Jurkat, Clone E6-1 (cell line): ENCODE measurements at regions not wholly inside any gene's neighbourhood (a gene's known extent, or its start where the extent isn't known, plus 50 kb on each side); places are given as distances from the start of the nearest gene placed in this dataset.

Experiments
- DNase-seq: peaks from one replicate; pipeline ENCODE4 v3.0.0-alpha.2; 2011; ENCODE audit warnings: low read depth, low spot score
- H3K4me3 ChIP-seq: 2 replicates; pipeline ENCODE4 v1.5.1; 2011; ENCODE audit warnings: mild to moderate bottlenecking, low read length, control low read depth, moderate library complexity

- H3K4me3 ChIP-seq = no peak overlapping the region
- DNase-seq = no peak
Observed at GRCh38 chr4:187312299-187312698, 588.6 kb upstream of the FAT1 start.

GRCh38 chr4:187317799-187318198 lies 594.1 kb upstream of the FAT1 start:
- no peak for DNase-seq

GRCh38 chr4:187321711-187322110 lies 598.1 kb upstream of the FAT1 start:
- no peak for DNase-seq
- no peak overlapping the region for H3K4me3 ChIP-seq

More at GRCh38 chr4:187317799-187318198, 594.1 kb upstream of the FAT1 start:
- H3K4me3 ChIP-seq = no peak overlapping the region

DNA sequence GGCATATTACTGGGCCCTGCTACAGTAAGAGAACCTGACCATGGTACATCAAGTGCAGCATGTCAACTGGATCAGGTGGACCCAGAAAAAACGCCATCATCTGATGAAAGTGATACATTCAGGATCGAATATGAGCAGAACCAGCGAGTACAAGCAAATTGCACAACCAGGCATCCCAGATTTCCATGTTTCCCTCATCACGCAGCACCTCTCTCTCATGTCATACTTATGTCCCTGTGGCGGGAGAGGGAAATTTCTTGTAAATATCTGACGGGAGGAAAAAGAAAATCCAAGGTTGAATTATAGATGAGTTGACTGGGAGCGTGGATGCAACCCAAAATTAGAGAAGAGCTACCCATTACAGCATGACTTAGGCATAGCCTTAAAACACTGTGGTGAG lies 608.5 kb upstream of the FAT1 start:
- DNase-seq = no peak
- H3K4me3 ChIP-seq = no peak overlapping the region

DNA sequence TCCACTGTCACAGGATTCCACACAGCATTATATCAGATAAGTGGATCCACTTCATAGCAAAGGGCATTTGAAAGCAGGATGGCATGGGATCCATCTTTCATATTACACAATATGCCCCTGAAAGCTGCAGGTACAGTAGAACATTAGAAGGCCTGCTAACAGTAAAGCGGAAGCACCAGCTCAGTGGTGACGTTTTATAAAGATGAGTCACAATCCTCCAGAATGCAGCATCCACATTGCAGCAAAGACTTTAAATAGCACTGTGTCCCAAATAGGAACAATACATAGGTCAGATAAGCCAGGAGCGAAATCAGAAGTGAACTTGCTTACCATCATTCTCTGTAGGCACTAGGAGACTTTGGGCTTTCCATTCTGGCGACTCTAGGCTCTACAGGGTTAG lies 609.5 kb upstream of the FAT1 start:
- DNase-seq = no peak
- H3K4me3 ChIP-seq = no peak overlapping the region

DNA sequence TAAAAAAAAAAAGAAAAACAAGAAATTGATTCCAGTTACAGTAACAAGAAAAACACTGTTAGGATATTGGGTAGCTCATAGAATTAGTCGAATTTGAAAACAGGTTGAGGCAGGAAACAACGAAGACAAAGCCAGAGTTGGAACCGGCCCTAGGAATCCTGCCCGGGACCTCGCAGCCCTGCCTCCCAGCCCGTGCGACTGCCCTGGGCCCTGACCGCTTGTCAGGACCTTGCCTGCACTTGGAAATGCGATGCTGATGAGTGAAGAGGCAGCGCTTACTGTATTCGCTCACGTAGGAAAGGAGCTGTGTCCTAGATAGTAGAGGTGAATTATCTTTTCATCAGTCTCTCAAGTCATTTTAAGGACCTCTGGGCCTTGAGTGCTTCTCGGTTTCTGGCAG lies 611.7 kb upstream of the FAT1 start:
- DNase-seq = no peak
- H3K4me3 ChIP-seq = no peak overlapping the region

DNA sequence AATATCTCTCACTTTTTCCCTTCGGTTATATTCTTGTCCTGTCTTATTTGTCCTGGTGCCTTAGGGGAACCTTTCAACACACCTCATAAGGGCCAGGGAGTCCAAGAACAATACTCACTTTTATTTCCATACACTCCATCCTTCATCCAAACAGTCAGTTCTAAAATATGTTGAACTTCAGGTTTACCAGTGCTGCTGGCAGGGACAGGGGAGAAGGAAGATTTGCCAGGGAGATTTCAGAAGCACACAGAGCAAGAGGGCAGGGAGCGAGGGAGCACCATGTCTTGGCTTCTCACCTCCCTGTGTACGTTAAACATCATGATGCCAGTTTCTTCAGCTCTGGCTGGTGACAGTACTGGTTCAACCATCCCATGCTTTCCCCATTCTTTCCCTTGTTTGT lies 631.1 kb upstream of the FAT1 start:
- no peak for DNase-seq
- H3K4me3 ChIP-seq = no peak overlapping the region

DNA sequence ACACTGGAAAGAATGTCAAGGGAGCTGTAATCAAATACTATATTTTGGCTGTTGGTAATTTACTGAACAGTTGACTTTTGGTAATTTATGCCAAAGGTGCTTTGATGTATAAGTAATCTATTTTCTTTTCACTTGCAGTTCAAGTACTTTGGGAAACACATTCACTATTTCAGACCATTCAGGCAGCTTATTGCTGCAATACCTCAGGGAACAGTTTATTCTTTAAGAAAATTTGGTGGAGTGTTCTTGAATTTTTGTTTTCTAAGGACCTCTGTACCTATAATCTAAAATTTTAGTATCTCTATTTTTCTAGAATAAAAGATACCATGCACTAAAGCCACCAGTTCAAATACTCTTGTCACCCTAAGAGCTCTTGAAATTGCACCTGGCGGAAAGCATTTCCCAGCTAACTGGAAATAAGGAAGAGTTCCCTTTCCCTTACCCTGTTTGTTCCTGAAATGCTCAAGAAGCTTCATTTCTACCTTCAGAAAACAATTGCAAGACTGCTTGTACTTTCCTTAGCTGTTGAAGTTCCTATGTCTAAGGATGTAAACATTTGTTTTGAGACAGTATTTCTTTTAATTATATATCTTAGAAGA lies 633.5 kb upstream of the FAT1 start:
- H3K4me3 ChIP-seq = no peak overlapping the region
- DNase-seq = no peak

DNA sequence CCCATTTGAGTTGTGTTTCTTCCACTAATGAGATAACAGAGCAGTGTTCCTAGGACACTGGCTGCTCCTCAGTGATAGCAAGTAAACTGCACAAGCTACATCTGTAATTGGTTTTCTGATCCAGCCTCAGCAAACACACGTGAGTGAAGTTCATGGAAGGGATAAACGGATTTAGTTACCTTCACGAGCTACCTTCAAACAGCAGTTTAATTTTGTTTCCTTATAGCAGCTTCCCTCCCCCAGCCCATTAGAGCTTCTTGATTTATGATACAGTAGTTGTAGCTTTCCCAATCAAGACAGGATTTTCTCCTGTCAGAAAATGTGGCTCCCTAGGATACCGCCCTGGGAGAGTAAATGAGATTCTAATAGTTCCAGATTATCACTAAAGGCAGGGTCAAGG lies 634.2 kb upstream of the FAT1 start:
- DNase-seq = no peak
- no peak overlapping the region for H3K4me3 ChIP-seq

DNA sequence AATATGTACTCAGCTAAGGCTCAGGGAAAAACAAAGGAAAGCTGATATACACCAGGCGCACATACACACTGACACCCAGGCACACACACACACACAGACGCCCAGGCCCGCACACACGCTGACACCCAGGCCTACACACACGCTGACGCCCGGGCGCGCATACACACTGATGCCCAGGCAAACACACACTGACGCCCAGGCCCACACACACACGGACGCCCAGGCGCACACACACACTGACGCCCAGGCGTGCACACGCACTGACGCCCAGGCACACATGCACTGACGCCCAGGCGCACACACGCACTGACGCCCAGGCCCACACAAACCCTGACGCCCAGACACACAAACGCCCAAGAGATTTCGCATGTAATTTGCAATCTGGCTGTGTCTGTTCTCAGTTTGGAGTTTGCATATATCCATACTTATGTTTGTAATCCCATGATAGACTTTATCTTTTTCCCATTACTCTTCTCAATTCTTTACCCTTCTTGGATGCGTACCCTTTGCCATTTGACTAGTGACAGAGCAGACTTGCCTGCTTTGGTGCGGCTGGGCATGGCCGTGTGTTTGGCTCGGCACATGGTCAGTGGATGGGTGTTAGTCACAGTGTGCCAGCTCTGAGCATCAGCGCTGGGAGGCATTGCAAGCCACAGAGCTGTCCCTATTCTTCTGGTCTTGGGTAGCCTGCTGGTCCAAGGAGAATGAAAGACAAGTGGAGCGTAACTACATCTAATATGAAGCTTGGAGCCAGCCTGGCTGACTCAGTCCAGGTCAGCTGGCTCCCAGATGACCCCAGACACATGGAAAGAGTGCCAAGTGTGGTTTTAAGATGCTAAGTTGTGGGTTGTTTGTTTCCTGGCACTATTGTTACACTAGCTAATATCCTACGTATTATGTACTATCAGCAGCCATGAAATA lies 632.4 kb upstream of the ZFP42 start:
- no peak overlapping the region for H3K4me3 ChIP-seq
- DNase-seq = no peak

DNA sequence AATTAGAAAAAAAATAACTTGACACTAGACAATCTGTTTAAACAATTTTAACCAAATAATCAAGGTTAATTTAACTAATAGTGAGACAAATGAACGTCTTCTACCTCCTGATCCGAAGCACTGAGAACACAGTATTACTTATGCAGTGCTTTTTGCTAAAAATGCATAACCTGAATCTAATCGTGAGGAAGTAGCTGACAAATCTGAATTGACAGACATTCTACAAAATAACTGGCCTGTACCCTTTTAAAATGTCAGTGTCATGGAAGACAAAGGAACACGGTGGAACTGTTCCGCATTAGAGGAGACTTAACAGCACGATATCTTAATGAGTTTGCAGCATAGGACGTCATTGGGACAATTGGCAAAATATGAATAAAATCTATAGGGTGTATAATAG lies 631.2 kb upstream of the ZFP42 start:
- DNase-seq = no peak
- H3K4me3 ChIP-seq = no peak overlapping the region

DNA sequence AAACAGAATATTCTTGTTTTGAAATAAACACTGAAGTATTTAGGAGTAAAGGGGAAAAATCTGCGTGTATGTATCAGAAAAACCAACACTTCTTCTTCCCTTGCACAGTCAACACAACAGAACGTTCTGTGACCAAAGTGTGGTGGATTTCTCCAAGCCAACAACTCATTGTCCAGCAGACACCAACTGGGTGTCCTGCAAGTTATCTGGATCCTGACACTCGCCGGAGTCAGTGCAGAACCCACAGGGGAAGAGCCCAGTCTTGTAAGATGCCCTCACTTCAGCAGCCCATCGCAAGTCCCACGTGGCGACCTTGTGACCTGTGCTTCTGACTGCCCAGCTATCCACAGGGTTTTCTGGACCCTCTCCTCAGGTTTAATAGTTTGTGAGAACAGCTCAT lies 630.7 kb upstream of the ZFP42 start:
- H3K4me3 ChIP-seq = no peak overlapping the region
- DNase-seq = no peak

DNA sequence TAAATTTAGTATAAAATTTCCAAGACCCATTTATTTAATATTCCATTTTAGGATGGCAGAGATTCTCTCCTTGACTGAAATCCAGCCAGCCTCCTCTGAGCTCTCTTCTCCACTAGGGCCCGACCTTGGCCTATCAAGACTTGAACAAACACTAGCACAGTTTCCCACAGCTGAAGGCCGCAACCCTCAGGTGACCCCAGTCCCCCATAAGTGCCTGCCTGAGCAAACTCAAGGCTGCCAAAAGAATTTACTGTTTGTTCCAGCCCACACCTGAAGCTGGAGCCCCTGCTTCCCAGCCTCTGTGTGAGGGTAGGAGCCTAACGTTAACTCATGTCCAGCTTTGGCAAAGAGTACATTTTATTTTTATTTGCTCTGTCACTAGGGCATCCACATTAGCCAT lies 629.0 kb upstream of the ZFP42 start:
- DNase-seq = no peak
- H3K4me3 ChIP-seq = no peak overlapping the region

DNA sequence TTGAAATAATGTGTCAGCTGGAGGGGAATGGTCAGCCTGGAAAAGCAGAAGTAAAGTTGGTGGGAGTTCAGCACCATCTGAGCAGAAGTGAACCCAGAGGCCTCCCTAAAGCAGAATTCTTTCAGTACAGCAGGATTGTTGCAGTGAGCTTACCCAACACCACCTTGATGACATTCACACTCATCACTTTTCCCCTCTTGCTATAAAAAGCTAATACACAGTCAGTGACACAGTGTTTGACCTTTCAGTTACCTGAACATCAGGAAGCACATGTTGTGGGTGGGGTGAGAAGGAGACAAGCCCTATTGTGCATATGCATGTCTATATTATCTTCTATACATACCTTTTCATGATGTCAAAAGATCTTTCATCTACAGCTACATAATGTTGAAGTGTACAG lies 624.7 kb upstream of the ZFP42 start:
- DNase-seq = no peak
- no peak overlapping the region for H3K4me3 ChIP-seq

DNA sequence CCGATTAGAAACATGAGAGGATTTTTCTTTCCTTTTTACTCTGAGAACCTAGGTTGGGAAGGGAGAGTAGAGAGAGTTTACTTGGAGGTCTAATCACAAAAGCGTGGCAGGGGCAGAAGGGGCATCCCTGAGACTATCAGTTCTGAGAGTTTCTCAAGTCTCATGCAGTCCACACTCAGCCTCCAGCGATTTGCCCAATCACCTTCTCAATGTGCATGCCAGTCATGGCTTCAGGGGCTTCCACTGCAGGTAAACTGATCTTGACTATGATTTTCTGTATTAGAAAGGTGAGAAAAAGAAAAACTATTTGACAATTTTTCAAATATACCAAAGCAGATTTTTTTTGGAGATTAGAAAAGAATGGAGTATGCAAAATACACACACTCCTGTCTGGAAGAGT lies 617.1 kb upstream of the ZFP42 start:
- no peak for DNase-seq
- no peak overlapping the region for H3K4me3 ChIP-seq

- H3K4me3 ChIP-seq = no peak overlapping the region
- peak; percentile 15 for DNase-seq
Observed at GRCh38 chr4:187380181-187380581, 615.4 kb upstream of the ZFP42 start.

DNA sequence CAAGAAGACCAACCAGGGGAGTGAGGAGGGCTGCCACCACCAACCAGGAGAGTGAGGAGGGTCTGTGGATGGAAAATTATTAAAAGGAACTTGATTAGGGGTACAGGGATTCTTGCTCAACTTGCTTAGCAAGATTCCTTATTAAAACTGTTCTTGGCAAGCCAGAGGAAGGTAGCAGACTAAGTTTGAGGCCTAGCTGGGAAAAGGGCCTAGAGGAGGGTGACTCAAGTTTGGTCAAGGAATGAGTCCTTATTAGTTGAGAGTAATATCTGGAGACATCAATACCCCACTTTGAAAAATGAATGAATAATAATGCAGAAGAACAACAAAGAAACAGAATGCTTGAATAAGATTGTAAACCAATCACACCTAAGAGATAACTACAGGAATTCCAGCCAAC lies 612.4 kb upstream of the ZFP42 start:
- H3K4me3 ChIP-seq = no peak overlapping the region
- no peak for DNase-seq

- no peak for DNase-seq
- no peak overlapping the region for H3K4me3 ChIP-seq
Observed at GRCh38 chr4:187387739-187388138, 607.8 kb upstream of the ZFP42 start.

- no peak overlapping the region for H3K4me3 ChIP-seq
- no peak for DNase-seq
Observed at GRCh38 chr4:187389420-187389819, 606.2 kb upstream of the ZFP42 start.

DNA sequence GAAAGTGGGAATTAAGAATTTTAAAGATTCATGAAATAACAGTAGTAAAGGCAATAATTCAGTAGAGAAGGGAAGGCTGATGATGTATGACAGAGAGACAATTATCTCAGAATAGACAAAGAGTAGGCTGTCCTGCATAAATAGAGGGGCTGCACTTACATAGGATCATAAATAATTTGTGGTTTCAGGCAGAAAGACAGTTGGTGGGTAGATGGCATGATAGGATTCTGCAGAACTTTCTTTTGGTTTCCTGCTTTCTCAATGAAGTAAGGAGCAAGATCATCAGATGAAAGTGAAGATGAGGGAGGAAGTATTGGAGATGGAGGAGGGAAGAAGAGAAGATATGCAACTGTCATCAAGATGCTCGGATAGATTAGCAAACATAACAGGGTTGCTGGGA lies 604.9 kb upstream of the ZFP42 start:
- DNase-seq = no peak
- H3K4me3 ChIP-seq = no peak overlapping the region
